A673 (cell line): ENCODE measurements at regions not wholly inside any gene's neighbourhood (a gene's known extent, or its start where the extent isn't known, plus 50 kb on each side); places are given as distances from the start of the nearest gene placed in this dataset.

ENCODE experiments used
- EZH2 ChIP-seq: fragments of 200-600 bp; sonication (generic); IDR thresholded peaks from 2 replicates; pipeline ENCODE4 v1.6.1; 2017; ENCODE audit warnings: borderline replicate concordance, low read depth, mild to moderate bottlenecking, mixed read lengths, antibody characterized with exemption, low read length; ENCODE audit not compliant: poor library complexity, severe bottlenecking
- TF ChIP-seq, protein P1 (sequence below): fragments of 300-800, 200-600 bp; sonication (generic); conservative IDR thresholded peaks from 2 replicates; pipeline ENCODE4 v1.5.1; 2017; ENCODE audit warnings: low read depth, mild to moderate bottlenecking, antibody characterized with exemption, low read length, moderate library complexity, mixed read lengths

DNA sequence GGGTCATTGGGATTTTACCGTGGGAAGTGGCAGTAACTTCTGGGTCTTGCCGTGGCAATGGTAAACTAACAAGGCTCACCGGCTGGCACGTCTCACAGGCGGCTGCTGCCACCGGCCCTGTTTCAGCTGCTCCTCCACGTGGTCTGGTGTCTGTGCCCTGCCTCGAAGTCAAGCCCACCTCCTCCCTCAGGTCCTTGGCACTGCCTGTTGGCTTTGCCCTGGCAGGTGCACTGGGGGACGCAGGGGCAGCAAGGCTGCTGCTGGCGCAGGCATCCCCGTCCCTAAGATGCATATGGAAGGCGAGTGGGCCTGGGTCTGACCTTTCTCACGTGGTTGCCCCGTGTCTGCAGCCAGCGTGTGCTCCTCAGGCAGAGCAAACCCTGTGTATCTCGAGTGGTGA is 783.6 kb downstream of the BRD1 start:
- TF ChIP-seq, protein P1, sequence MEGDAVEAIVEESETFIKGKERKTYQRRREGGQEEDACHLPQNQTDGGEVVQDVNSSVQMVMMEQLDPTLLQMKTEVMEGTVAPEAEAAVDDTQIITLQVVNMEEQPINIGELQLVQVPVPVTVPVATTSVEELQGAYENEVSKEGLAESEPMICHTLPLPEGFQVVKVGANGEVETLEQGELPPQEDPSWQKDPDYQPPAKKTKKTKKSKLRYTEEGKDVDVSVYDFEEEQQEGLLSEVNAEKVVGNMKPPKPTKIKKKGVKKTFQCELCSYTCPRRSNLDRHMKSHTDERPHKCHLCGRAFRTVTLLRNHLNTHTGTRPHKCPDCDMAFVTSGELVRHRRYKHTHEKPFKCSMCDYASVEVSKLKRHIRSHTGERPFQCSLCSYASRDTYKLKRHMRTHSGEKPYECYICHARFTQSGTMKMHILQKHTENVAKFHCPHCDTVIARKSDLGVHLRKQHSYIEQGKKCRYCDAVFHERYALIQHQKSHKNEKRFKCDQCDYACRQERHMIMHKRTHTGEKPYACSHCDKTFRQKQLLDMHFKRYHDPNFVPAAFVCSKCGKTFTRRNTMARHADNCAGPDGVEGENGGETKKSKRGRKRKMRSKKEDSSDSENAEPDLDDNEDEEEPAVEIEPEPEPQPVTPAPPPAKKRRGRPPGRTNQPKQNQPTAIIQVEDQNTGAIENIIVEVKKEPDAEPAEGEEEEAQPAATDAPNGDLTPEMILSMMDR, result no peak
- TF ChIP-seq EZH2, result no peak
